DOHH2 (cell line): ENCODE measurements at regions not wholly inside any gene's neighbourhood (a gene's known extent, or its start where the extent isn't known, plus 50 kb on each side); places are given as distances from the start of the nearest gene placed in this dataset.

Experiments
- H3F3A ChIP-seq: fragments of 200-600 bp; sonication (generic), shearing (Covaris generic); 2 replicates; pipeline ENCODE4 v1.6.0; 2016; ENCODE audit warnings: antibody characterized with exemption, mild to moderate bottlenecking; ENCODE audit not compliant: control insufficient read depth, insufficient read depth
- H3K27ac ChIP-seq: fragments of 200-600 bp; sonication (generic); 2 replicates; pipeline ENCODE4 v1.5.1; 2014; ENCODE audit warnings: low read depth, mild to moderate bottlenecking, low read length, moderate library complexity
- H3K27me3 ChIP-seq: fragments of 200-600 bp; sonication (generic); 2 replicates; pipeline ENCODE4 v1.6.1; 2014; ENCODE audit warnings: mild to moderate bottlenecking, low read length, mixed read lengths; ENCODE audit not compliant: control insufficient read depth
- H3K36me3 ChIP-seq: fragments of 200-600 bp; sonication (generic); 2 replicates; pipeline ENCODE4 v1.6.1; 2014; ENCODE audit warnings: mild to moderate bottlenecking, low read length, moderate library complexity, mixed read lengths; ENCODE audit not compliant: control insufficient read depth
- H3K4me1 ChIP-seq: fragments of 200-600 bp; sonication (generic); 2 replicates; pipeline ENCODE4 v1.6.1; 2014; ENCODE audit warnings: mild to moderate bottlenecking, low read length, mixed read lengths; ENCODE audit not compliant: control insufficient read depth
- H3K4me2 ChIP-seq: fragments of 200-600 bp; sonication (generic); 2 replicates; pipeline ENCODE4 v1.6.0; 2014; ENCODE audit warnings: mild to moderate bottlenecking, low read length, moderate library complexity
- H3K4me3 ChIP-seq: fragments of 200-600 bp; sonication (generic); 2 replicates; pipeline ENCODE4 v1.5.1; 2014; ENCODE audit warnings: mild to moderate bottlenecking, low read length, mixed read lengths
- H3K79me2 ChIP-seq: fragments of 200-600 bp; sonication (generic); 2 replicates; pipeline ENCODE4 v1.6.1; 2014; ENCODE audit warnings: mild to moderate bottlenecking, low read length, mixed read lengths; ENCODE audit not compliant: control insufficient read depth
- H3K9me2 ChIP-seq: fragments of 200-600 bp; sonication (generic); replicated peaks from 2 replicates; pipeline ENCODE4 v1.6.1; 2014; ENCODE audit warnings: mild to moderate bottlenecking, low read length, mixed read lengths; ENCODE audit not compliant: control insufficient read depth
- H3K9me3 ChIP-seq: fragments of 200-600 bp; sonication (generic); 2 replicates; pipeline ENCODE4 v1.6.1; 2014; ENCODE audit warnings: antibody characterized with exemption, low read length, mixed read lengths; ENCODE audit not compliant: control insufficient read depth, insufficient read depth
- H4K20me1 ChIP-seq: fragments of 200-600 bp; sonication (generic); 2 replicates; pipeline ENCODE4 v1.6.0; 2014; ENCODE audit warnings: low read depth, mild to moderate bottlenecking, antibody characterized with exemption, low read length, moderate library complexity; ENCODE audit not compliant: control insufficient read depth, insufficient read depth
- EZH2phosphoT487 ChIP-seq: fragments of 200-600 bp; sonication (generic); IDR thresholded peaks from 2 replicates; pipeline ENCODE4 v1.6.1; 2017; ENCODE audit warnings: borderline replicate concordance, mild to moderate bottlenecking, antibody characterized with exemption, low read length, moderate library complexity, mixed read lengths
- TF ChIP-seq, protein P1 (sequence below): fragments of 200-600 bp; sonication (generic); IDR thresholded peaks from one replicate; pipeline ENCODE4 v1.5.1; 2014; ENCODE audit warnings: antibody characterized with exemption, mild to moderate bottlenecking, low read depth, low read length; ENCODE audit not compliant: poor library complexity, severe bottlenecking

DNA sequence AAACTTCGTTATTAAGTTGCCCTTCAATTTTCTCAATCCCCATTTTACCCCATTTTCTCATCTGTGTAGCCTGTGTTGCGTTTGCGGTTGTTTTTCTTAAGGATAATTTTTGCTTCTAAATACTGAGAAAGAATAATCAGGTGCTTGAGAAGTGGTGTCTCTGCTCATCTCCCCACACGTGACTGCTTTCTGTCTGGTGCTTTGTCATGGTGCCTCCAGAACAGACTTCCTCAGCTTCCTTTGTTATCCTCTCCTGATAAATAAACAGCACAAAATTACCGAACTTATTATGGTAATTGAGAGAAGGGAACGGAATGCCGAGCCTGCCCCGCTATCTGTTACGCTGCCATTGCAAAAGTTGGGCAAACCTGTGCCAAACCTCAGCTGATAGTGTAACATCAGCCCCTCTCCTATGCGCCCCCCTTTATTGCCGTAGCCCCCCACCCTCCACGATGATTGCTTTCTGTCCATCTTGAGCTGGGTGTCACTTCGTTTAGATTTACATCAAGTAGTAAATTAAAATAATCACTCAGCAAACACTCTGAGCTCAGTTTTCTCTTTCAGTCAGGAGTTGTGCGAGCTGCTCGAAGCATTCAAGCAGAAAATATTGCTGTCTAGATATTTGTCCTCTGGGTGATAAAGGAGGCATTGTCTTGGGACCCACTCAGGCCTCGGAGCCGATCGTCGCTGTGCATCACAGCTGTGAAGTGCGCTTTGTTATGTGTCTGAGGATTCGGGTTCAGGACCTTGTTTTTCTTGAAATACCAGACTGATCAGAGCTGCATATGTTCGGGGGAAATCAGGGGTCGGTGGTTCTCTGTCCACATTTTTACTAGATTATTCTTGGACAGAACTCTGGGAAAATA is 1008.5 kb upstream of the FANCL start:
- no peaks in the 10 kb centered on the region for H3K9me3 ChIP-seq
- H3K36me3 ChIP-seq: no peaks in the 10 kb centered on the region
- H3K4me1 ChIP-seq: no peaks in the 10 kb centered on the region
- no peak overlapping the region for H3K4me3 ChIP-seq
- TF ChIP-seq, protein P1, sequence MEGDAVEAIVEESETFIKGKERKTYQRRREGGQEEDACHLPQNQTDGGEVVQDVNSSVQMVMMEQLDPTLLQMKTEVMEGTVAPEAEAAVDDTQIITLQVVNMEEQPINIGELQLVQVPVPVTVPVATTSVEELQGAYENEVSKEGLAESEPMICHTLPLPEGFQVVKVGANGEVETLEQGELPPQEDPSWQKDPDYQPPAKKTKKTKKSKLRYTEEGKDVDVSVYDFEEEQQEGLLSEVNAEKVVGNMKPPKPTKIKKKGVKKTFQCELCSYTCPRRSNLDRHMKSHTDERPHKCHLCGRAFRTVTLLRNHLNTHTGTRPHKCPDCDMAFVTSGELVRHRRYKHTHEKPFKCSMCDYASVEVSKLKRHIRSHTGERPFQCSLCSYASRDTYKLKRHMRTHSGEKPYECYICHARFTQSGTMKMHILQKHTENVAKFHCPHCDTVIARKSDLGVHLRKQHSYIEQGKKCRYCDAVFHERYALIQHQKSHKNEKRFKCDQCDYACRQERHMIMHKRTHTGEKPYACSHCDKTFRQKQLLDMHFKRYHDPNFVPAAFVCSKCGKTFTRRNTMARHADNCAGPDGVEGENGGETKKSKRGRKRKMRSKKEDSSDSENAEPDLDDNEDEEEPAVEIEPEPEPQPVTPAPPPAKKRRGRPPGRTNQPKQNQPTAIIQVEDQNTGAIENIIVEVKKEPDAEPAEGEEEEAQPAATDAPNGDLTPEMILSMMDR: no peak
- TF ChIP-seq EZH2phosphoT487: no peak
- no peaks in the 10 kb centered on the region for H4K20me1 ChIP-seq
- H3F3A ChIP-seq: no peaks in the 10 kb centered on the region
- H3K27ac ChIP-seq: no peak overlapping the region
- no peak overlapping the region for H3K4me2 ChIP-seq
- H3K27me3 ChIP-seq: no peaks in the 10 kb centered on the region
- H3K79me2 ChIP-seq: no peaks in the 10 kb centered on the region
- no peaks in the 10 kb centered on the region for H3K9me2 ChIP-seq

DNA sequence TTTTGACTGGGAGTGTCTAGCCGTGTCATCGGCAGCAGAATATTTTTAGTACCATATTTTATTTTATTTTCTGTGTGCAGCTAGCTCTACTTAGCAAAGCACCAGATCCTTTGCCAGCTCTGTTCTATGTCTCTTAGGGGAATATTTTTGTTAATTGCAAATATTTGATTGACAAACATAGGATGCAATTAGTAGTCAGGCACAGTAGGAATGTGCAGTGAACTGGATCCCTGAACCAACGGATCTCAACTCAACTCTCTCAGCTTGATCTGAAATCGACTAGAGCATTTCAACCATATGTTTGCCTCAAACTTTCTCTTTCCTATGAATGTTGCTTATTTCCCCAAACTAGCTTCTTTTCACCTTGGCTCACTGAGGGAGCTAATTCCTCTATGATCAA is 998.0 kb upstream of the FANCL start:
- Histone ChIP-seq H3K9me3 (no peaks in the 10 kb centered on the region), H3F3A (no peaks in the 10 kb centered on the region), H4K20me1 (no peaks in the 10 kb centered on the region), H3K9me2 (no peaks in the 10 kb centered on the region), H3K4me1 (no peaks in the 10 kb centered on the region), H3K27me3 (peaks cover 4% of the 10 kb centered on the region; the same call in 1 of the 2 replicates), H3K36me3 (no peaks in the 10 kb centered on the region), H3K27ac (no peak overlapping the region), H3K79me2 (no peaks in the 10 kb centered on the region), H3K4me2 (no peak overlapping the region), H3K4me3 (no peak overlapping the region)
- TF ChIP-seq EZH2phosphoT487: no peak
- TF ChIP-seq, protein P1: no peak

DNA sequence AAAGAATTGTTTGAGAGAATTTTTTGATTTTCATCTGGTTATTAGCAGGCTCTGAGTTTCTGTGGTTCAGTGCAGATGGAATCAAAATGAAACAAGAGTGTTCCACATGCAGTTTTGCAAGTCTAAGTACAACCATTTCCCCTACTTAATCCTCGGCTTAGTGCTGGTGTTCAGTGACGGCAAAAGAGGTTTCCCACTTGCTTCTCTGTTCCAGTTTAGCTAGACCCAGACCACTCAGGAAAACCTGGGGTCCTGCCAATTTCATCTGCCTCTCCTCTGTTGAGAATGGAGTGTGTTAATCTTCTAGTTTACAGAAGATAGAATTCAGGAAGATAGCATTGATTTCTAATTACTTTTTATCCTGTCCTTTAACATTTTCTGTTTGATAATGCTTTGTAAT is 996.2 kb upstream of the FANCL start:
- Histone ChIP-seq H3K4me3 (no peak overlapping the region), H3K9me3 (no peaks in the 10 kb centered on the region), H3K4me2 (no peak overlapping the region), H3K4me1 (peaks cover 10% of the 10 kb centered on the region), H4K20me1 (no peaks in the 10 kb centered on the region), H3K9me2 (no peaks in the 10 kb centered on the region), H3K36me3 (no peaks in the 10 kb centered on the region), H3K27ac (no peak overlapping the region), H3K27me3 (peaks cover 4% of the 10 kb centered on the region; the same call in 1 of the 2 replicates), H3K79me2 (no peaks in the 10 kb centered on the region), H3F3A (no peaks in the 10 kb centered on the region)
- TF ChIP-seq EZH2phosphoT487: no peak
- TF ChIP-seq, protein P1: no peak
